ENCODE measurements at regions not wholly inside any gene's neighbourhood (a gene's known extent, or its start where the extent isn't known, plus 50 kb on each side); places are given as distances from the start of the nearest gene placed in this dataset.

GRCh38 chr4:163773940-163774339 is 279.4 kb downstream of the TMA16 start:
- DNase-seq: no peak

GRCh38 chr4:163776957-163777356 is 282.5 kb downstream of the TMA16 start:
- DNase-seq: peak; percentile 66

DNA sequence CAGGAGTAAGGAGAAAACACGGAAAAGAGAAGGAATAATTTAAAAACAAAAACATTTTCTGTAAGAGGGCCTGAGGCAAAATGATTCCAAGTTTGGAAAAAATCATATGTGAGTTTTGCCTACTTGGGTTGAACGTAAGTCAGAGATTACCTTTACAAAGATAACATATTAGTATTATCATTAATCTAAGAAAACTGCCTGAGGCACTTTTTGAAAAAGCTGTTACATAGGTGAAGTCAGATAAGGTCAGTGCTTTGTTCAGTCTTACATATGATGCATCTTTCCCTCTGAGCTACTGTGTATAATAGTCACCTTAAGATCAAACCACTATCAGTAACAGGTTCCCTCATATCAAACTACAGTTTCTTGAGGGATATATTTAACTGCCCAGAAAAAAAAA is 287.2 kb downstream of the TMA16 start:
- peak; percentile 34 for DNase-seq

GRCh38 chr4:163790231-163790630 is 295.7 kb downstream of the TMA16 start:
- no peak for DNase-seq

GRCh38 chr4:163795885-163796284 is 301.4 kb downstream of the TMA16 start:
- no peak for DNase-seq

DNA sequence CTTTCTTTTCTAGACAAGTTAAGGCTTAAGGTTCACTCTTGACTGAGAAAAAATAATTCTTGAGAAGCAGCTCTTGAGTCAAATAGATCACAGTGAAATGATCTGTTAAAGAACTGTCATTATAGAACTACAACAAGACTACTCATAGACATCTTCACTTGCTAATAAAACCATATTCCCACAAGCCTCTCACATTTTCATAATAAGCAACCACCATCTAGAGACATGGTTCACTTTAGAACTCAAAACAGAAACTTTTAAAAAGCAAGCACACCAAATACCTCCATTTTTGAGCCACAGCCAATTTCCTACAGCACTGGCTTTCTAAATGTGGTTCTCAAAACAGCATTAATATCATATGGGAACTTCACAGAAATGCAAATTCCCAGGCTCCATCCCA is 309.5 kb downstream of the TMA16 start:
- no peak for DNase-seq

DNA sequence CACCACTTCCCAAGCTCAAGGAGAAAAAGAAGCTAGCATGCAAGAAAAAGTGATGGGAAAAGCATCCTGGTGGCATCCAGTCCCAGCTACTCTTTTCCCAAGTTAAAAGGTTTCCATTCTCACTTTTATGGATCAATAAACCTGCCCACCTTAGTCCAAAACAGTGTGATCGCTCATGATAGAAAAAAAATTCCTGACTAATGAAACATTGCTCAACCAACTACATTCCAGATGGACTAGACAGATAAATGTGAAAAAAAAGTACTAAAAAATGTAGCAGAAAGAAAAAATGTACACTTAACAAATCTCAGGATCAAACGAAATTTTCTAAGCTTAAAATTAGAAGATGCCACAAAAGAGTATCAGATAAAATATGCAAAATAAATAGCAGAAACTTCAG is 312.2 kb downstream of the TMA16 start:
- DNase-seq: no peak

GRCh38 chr4:163808011-163808410 is 313.5 kb downstream of the TMA16 start:
- no peak for DNase-seq

DNA sequence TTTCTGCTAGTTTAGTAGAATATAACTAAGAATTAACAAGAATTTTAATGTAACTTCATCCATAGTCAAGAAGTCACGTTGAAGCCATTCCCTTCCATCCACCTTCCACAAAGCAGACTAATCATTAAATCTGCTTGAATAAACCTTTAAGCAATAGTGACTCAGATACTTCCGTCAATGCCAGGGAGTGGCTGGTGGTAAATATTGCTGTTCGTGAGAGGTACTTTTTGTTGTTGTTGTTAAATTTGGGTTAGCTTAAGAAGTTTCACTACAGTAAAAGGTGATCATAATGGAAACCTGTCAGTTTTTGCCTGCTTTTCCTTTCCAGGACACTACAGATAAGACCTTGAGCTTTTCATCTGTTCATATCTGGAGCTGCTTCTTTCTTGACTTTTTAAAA is 316.3 kb downstream of the TMA16 start:
- no peak for DNase-seq

DNA sequence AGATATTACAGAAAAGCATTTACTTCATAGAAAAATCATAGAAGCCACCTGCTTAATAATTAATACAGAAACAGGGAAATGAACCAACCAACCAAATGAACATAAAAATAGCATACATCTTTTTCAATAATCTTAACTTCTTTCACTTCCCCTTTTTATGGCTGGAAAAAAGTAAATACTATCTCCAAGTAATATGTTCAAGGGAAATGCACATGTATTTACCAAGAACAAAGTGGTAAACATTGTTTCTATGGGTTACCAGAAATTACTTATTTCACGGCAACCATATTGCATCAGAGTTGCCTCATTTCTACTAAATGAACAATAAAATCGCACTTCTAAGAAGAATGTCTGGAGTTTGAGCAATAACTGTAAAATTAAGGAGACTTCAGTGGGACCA is 321.3 kb downstream of the TMA16 start:
- no peak for DNase-seq

DNA sequence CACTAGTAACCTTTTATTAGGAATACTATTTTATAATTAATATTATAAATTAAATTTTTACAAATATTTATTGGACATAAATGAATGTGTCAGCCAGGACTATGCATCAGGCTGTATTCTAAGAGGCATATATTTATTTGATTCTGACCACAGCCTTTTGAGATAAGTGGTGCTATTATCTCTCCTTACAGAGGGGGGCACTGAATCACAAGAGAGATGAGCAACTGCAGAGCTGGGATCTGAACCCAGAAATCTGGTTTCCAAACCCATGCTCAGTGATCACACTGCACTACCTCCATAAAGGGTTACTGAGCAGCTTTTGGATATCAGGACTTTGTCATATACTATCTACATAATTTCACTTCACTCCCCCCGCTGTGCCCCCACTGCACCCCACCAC is 322.0 kb downstream of the TMA16 start:
- DNase-seq: peak; percentile 20

- no peak for DNase-seq
These were observed 324.2 kb downstream of the TMA16 start for GRCh38 chr4:163818673-163819072.

DNA sequence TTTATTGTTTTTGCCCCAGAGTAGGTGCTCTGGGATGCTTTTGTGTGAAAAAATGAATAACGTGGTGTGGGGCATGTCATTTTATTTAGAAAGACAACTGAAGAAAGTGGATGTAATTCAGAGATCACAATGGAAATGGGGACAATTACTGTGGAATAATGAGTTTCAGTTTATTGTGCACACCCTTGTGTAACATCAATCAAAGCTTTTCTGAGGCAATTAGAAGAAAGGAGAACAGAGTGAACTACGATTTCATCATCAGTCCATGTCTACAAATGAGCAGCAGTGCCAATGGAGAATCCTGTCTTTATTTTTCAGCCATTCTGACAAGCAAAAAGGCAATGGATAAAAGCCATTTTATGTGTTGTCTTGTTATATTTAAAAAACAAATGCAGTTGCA is 339.2 kb downstream of the TMA16 start:
- DNase-seq: no peak

- no peak for DNase-seq
These were observed 351.5 kb downstream of the TMA16 start for GRCh38 chr4:163846008-163846407.

GRCh38 chr4:163852246-163852645 is 357.8 kb downstream of the TMA16 start:
- DNase-seq: no peak

- no peak for DNase-seq
These were observed 363.4 kb downstream of the TMA16 start for GRCh38 chr4:163857903-163858302.

GRCh38 chr4:163858515-163858914 is 364.0 kb downstream of the TMA16 start:
- DNase-seq: no peak

DNA sequence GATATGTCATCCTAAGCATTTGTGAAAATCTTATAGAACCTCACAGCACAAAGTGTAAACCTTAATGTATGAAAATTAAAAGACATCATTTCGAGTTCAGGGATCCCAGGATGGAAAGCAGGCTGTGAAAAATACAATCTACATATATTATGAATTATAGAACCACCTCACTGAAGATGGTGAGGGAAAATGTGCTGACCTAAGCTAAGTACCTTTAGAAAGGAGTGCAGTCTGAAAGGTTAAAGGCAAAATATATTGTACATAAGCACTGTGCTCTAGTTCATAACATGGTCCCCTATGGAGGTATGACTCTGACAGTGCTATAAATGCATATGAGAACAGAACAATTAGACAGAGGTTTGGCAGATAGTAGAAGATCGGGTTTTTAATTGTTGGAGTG is 368.6 kb downstream of the TMA16 start:
- no peak for DNase-seq

- no peak for DNase-seq
These were observed 370.5 kb downstream of the TMA16 start for GRCh38 chr4:163865010-163865409.

DNA sequence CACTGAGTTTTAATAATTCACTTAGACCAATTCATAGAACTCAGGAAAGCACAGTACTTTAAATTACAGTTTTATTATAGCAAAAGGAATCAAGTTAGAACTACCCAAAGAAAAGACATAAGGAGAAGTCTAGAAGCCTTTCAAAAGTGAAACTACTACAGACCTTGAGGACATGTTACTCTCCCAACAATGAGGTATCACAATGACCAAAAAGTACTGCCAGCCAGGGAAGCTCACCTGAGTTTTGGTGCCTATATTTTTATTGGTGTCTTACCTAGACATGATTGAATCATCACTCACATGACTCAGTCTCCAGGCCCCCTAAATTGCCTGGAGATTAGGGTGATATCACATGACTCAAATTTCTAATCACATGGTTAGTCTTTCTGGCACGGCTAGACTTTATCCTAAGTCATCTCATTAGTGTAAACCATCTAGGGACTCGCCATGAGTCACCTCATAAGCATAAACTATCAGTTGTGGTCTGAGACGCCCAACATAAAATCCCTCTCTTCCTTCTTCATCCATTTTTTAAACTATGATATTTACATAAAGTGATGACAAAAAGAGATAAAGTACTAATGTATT is 372.3 kb downstream of the TMA16 start:
- DNase-seq: peak; percentile 68

- DNase-seq: no peak
These were observed 374.0 kb downstream of the TMA16 start for GRCh38 chr4:163868445-163868844.

GRCh38 chr4:163871078-163871477 is 376.6 kb downstream of the TMA16 start:
- no peak for DNase-seq

- DNase-seq: no peak
These were observed 380.8 kb downstream of the TMA16 start for GRCh38 chr4:163875327-163875726.

DNA sequence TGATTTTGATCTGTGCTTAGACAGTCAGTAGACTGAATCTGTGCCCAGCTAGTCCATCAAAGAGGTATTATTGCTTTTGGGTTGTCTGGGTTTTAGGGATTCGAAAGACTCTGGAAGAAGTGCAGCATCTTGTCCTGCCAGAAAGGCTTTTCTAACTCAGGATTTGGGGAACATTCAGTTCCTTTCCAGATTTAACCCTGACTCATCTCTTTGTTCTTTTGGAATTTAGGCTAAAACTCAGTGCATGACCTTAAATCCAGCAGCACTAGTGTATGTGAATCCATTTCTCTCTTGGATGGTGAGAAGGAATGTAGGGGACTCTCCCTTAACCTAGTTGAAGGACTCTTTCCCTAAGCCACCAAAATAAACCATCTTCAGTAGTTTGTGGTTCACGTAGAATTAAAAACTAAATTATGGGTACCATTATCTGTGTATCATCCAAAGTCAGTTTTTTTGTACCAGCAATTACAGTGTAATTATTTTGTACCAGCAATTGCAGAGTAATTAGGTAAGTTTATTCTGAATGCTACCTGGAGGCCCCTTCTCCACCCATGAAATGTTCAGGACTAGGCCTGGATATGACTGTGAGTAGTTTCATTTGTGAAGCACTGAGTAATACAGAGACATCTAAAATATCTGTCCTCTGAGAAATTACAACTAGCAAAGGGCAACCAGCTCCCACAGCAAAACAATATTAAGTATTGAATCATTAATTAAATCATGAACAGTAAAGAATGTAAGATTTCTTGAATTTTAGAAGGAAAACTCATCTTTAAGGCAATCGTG is 384.0 kb downstream of the TMA16 start:
- no peak for DNase-seq

DNA sequence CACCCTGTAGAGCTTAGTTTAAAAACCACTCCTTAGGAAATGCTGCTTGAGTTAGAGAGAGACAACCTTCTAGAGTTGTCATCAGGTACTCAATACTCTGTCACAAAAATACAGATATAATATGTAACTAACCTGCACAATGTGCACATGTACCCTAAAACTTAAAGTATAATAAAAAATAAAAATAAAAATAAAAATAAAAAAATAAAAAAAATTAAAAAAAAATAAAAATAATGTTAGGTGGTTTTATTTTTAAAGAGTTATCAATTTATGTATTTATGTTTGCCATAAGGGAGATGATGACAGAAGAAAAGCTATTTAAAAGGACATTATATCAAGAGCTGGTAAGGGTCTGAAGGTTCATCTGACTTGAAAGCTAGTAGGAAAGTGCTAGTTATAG is 397.9 kb downstream of the TMA16 start:
- no peak for DNase-seq
